Spleen (tissue), 11 donors: ENCODE measurements at regions not wholly inside any gene's neighbourhood (a gene's known extent, or its start where the extent isn't known, plus 50 kb on each side); places are given as distances from the start of the nearest gene placed in this dataset.

Source experiments
- DNase-seq: peaks from one replicate; pipeline ENCODE4 v3.0.0-alpha.2; 2020
- H3K27ac ChIP-seq, 8 donors: fragments of 200-600 bp; sonication (generic) in 7 of 8; 1 replicate in 4 of 8; 2 replicates in 4 of 8; pipeline versions ENCODE4 v1.5.0 to v1.8.0; 2016 to 2021; ENCODE audit warnings: inconsistent platforms in 4 of 8, mild to moderate bottlenecking in 4 of 8, moderate library complexity in 1 of 8
- H3K27me3 ChIP-seq, 7 donors: fragments of 200-600 bp; sonication (generic) in 6 of 7; replicated peaks in 1 of 7; 1 replicate in 4 of 7; 2 replicates in 3 of 7; pipeline versions ENCODE4 v1.5.0 to v1.8.0; 2016 to 2021; ENCODE audit warnings: inconsistent platforms in 3 of 7, mild to moderate bottlenecking in 1 of 7
- H3K36me3 ChIP-seq, 6 donors: fragments of 200-600 bp; sonication (generic) in 5 of 6; 1 replicate in 4 of 6; 2 replicates in 2 of 6; pipeline versions ENCODE4 v1.5.0 to v1.8.0; 2016 to 2021; ENCODE audit warnings: inconsistent platforms in 2 of 6
- H3K4me1 ChIP-seq, 6 donors: fragments of 200-600 bp; sonication (generic) in 5 of 6; 1 replicate in 3 of 6; 2 replicates in 3 of 6; pipeline versions ENCODE4 v1.5.0 to v1.8.0; 2016 to 2021; ENCODE audit warnings: inconsistent platforms in 3 of 6
- H3K4me3 ChIP-seq, 8 donors: fragments of 200-600 bp; sonication (generic) in 7 of 8; 1 replicate in 4 of 8; 2 replicates in 4 of 8; pipeline versions ENCODE4 v1.5.0 to v1.8.0; 2016 to 2021; ENCODE audit warnings: inconsistent platforms in 4 of 8, mild to moderate bottlenecking in 4 of 8, moderate library complexity in 2 of 8
- H3K9me3 ChIP-seq, 8 donors: fragments of 200-600 bp; sonication (generic) in 7 of 8; 1 replicate in 4 of 8; 2 replicates in 4 of 8; pipeline versions ENCODE4 v1.5.0 to v1.8.0; 2016 to 2021; ENCODE audit warnings: inconsistent platforms in 4 of 8
- POLR2A ChIP-seq, 3 donors: fragments of 450-650 bp; IDR thresholded peaks; one replicate each; pipeline ENCODE4 v1.5.1; 2017; ENCODE audit warnings: antibody characterized with exemption in 3 of 3, mild to moderate bottlenecking in 1 of 3
- POLR2AphosphoS5 ChIP-seq, 3 donors: sonication (generic); formaldehyde crosslinking; IDR thresholded peaks; one replicate each; pipeline ENCODE4 v1.5.1; 2017; ENCODE audit warnings: antibody characterized with exemption in 3 of 3
- WGBS, 5 donors: extraction: QIAGEN DNeasy Blood & Tissue Kit in 3 of 5; methylation state at CpG; one replicate each; pipeline versions ENCODE4 v1.1.5 to v1.1.7; 2013 to 2018; 5-methylcytosine and 5-hydroxymethylcytosine counted together
- intact Hi-C: fragments of 100-400 bp; cut with DNase I; formaldehyde crosslinking; loops from one replicate; pipeline ENCODE4 v1.15.0; 2023; ENCODE audit warnings: low total_unique reads
- TF ChIP-seq, protein P1 (sequence below), 11 experiments: fragments of 200-600 bp in 7 of 11; fragments of 450-650 bp in 4 of 11; sonication (generic) in 4 of 11; IDR thresholded peaks in 8 of 11; conservative IDR thresholded peaks in 3 of 11; 1 replicate in 7 of 11; 2 replicates in 4 of 11; pipeline versions ENCODE4 v1.4.0 to v1.8.0; 2016 to 2021; ENCODE audit warnings: antibody characterized with exemption in 11 of 11, inconsistent platforms in 4 of 11, mild to moderate bottlenecking in 1 of 11
- donor health status: healthy with polysubstance abuse.
- donor health status: DM: no; HTN: no; CAD: no; lungs with moderate emphysema.
- donor health status: DM: no; HTN: no; CAD: no.
- donor health status: Bipolar disorder and iron deficiency.
- donor health status: healthy.
- donor health status: DM: no; HTN: no; CAD: no.
- donor health status: DM: yes; HTN: yes; CAD: no.

DNA sequence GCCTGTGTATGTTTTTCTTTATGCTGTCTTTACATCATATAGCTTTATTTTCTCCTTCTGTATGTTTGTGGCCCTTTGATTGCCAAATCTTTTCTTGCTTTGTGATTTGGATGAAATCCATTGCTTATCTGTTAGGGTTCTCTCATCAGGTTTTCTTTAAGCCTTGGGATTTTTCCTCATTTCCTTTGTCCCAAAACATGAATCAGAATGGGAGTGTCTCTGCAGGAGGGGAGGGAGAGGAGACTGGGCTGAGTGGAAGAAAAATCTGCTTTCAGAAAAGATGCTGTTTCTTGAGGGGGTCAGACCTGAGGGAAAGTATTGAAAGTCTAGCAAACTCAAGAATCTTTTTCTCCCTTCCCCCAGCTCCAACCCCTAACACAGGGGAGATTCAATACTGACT lies 758.0 kb upstream of the MMS22L start:
- no peak overlapping the region for H3K27ac ChIP-seq
- H3K4me3 ChIP-seq, result no peak overlapping the region
- DNase-seq, result no peak
- intact Hi-C loops, result no loop called here
- no peaks in the 10 kb centered on the region for H3K36me3 ChIP-seq
- peaks cover 0 to 26% (median 0%) of the 10 kb centered on the region in 7 donors for H3K27me3 ChIP-seq
- no peaks in the 10 kb centered on the region for H3K9me3 ChIP-seq
- H3K4me1 ChIP-seq, result no peaks in the 10 kb centered on the region
- TF ChIP-seq POLR2AphosphoS5 (IDR thresholded peaks at IDR 0.05) (no peak), POLR2A (IDR thresholded peaks at IDR 0.05) (no peak)
- TF ChIP-seq, protein P1, sequence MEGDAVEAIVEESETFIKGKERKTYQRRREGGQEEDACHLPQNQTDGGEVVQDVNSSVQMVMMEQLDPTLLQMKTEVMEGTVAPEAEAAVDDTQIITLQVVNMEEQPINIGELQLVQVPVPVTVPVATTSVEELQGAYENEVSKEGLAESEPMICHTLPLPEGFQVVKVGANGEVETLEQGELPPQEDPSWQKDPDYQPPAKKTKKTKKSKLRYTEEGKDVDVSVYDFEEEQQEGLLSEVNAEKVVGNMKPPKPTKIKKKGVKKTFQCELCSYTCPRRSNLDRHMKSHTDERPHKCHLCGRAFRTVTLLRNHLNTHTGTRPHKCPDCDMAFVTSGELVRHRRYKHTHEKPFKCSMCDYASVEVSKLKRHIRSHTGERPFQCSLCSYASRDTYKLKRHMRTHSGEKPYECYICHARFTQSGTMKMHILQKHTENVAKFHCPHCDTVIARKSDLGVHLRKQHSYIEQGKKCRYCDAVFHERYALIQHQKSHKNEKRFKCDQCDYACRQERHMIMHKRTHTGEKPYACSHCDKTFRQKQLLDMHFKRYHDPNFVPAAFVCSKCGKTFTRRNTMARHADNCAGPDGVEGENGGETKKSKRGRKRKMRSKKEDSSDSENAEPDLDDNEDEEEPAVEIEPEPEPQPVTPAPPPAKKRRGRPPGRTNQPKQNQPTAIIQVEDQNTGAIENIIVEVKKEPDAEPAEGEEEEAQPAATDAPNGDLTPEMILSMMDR (IDR thresholded peaks at IDR 0.05 in 8 of 11, conservative IDR thresholded peaks at IDR 0.05 in 3 of 11), result no peak

DNA sequence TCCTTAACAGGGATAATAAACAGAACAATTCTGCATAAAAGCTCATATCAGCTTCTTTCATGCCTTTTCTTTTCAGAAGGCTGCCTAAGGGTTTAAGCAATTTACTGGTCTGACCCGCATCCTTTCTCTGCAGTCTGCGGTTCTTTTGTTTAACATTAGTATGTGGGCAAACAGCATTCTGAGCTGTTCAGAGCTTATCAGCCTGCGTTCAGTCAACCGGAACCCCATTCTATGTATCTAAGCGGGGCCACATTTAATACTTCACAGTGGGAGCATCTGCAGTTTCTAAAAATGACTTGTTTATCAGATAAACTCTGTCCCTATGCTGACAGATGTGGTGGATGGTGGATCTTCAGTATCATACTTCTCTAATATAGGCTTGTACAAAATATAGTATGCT lies 758.9 kb upstream of the MMS22L start:
- 31 to 54% (median 34%) methylated on average over 5 of the region's 5 CpGs for WGBS, 5 donors
- no peaks in the 10 kb centered on the region for H3K36me3 ChIP-seq
- TF ChIP-seq POLR2A (IDR thresholded peaks at IDR 0.05) (no peak), POLR2AphosphoS5 (IDR thresholded peaks at IDR 0.05) (no peak)
- TF ChIP-seq, protein P1 (IDR thresholded peaks at IDR 0.05 in 8 of 11, conservative IDR thresholded peaks at IDR 0.05 in 3 of 11), result no peak
- H3K27me3 ChIP-seq, result peaks cover 0 to 27% (median 0%) of the 10 kb centered on the region in 7 donors
- DNase-seq, result no peak
- H3K9me3 ChIP-seq, result no peaks in the 10 kb centered on the region
- H3K4me3 ChIP-seq, result no peak overlapping the region
- H3K27ac ChIP-seq, result no peak overlapping the region
- no peaks in the 10 kb centered on the region for H3K4me1 ChIP-seq
- intact Hi-C loops, result no loop called here

DNA sequence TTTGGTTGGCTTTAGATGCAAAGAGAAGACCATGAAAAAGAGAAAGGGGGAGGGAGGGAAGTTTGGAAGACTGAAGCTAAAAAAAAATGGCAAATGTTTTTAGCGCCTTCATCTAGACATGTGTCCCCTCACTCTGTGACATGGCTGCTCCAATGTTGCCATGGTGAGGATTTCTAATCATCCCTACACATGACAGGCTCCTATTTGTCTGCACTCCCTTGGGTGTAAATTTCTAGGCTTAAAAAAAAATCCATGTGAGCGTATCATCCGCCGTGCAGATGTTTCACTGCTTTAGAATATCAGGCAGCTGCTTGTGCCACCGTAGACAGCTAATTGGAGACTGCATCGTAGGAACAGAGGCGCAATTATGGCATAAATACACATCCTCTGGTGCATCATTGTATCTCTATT lies 761.1 kb upstream of the MMS22L start:
- no peak for DNase-seq
- WGBS, 5 donors, result 85 to 92% (median 91%) methylated on average over 7 of the region's 7 CpGs
- no peaks in the 10 kb centered on the region for H3K36me3 ChIP-seq
- H3K4me1 ChIP-seq, result no peaks in the 10 kb centered on the region
- H3K27me3 ChIP-seq, result peaks cover 0 to 29% (median 0%) of the 10 kb centered on the region in 7 donors
- no peak for TF ChIP-seq POLR2A (IDR thresholded peaks at IDR 0.05)
- no peak for TF ChIP-seq POLR2AphosphoS5 (IDR thresholded peaks at IDR 0.05)
- TF ChIP-seq, protein P1 (IDR thresholded peaks at IDR 0.05 in 8 of 11, conservative IDR thresholded peaks at IDR 0.05 in 3 of 11), result no peak
- no peak overlapping the region for H3K27ac ChIP-seq
- H3K9me3 ChIP-seq, result no peaks in the 10 kb centered on the region
- intact Hi-C loops, result no loop called here
- no peak overlapping the region for H3K4me3 ChIP-seq

DNA sequence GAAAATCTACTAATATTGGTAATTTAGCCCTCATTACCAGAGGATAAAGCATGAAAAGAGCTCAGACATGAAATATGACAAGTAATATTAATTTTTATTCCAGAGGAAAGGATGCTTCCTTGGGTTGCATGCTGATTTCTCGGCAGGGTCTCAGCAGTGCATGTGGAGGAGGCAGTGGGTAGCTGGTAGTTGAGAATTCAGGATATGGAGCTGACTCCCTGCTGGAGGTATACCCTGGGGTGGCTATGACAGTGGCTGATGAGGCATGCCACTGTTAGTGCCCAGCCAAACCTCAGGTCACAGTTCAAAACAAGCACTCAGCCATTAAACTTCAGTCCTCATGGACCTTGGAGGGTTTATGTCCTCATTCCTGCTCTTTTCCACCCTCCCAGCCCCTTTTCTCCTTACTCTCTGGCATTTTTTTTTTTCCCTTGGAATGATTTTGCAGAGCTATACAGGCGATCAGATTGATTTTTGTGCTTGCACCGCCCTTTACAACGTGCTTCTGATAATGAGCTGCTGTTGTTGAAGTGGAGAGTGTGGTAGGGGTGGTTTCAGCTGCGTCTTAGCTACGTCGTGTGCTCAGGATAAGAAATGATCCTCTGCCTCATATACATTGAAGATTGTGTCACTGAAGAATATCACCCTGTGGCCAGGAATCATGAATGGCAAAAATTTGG lies 761.9 kb upstream of the MMS22L start:
- H3K27me3 ChIP-seq, result peaks cover 0 to 24% (median 0%) of the 10 kb centered on the region in 7 donors
- H3K4me3 ChIP-seq, result no peak overlapping the region
- H3K9me3 ChIP-seq, result no peaks in the 10 kb centered on the region
- DNase-seq, result no peak
- no peaks in the 10 kb centered on the region for H3K4me1 ChIP-seq
- intact Hi-C loops, result no loop called here
- WGBS, 5 donors, result 27 to 56% (median 52%) methylated on average over 7 of the region's 7 CpGs
- H3K27ac ChIP-seq, result no peak overlapping the region
- no peaks in the 10 kb centered on the region for H3K36me3 ChIP-seq
- TF ChIP-seq, protein P1 (IDR thresholded peaks at IDR 0.05 in 8 of 11, conservative IDR thresholded peaks at IDR 0.05 in 3 of 11), result no peak
- TF ChIP-seq POLR2A (IDR thresholded peaks at IDR 0.05) (no peak), POLR2AphosphoS5 (IDR thresholded peaks at IDR 0.05) (no peak)
